T-helper 2 cell treated with Interferon-gamma antibody and Interleukin-4, amounts not matched to agents 5 μg/mL and 100 μg/mL, for 36 hours (primary cell): ENCODE measurements at regions not wholly inside any gene's neighbourhood (a gene's known extent, or its start where the extent isn't known, plus 50 kb on each side); places are given as distances from the start of the nearest gene placed in this dataset.

ENCODE experiments used
- DNase-seq: peaks from one replicate; pipeline ENCODE4 v3.0.0; 2021; ENCODE audit warnings: low spot score
- H3K27ac Mint-ChIP-seq: one replicate; pipeline ENCODE4 v1.8.0; 2021; ENCODE audit warnings: mild to moderate bottlenecking, mixed read lengths
- H3K27me3 Mint-ChIP-seq: one replicate; pipeline ENCODE4 v1.8.0; 2021; ENCODE audit warnings: low read depth, mixed read lengths
- H3K36me3 Mint-ChIP-seq: one replicate; pipeline ENCODE4 v1.8.0; 2021; ENCODE audit warnings: low read depth, mixed read lengths
- H3K4me1 Mint-ChIP-seq: one replicate; pipeline ENCODE4 v1.8.0; 2021; ENCODE audit warnings: low read depth, mixed read lengths
- H3K4me3 Mint-ChIP-seq: one replicate; pipeline ENCODE4 v1.8.0; 2022; ENCODE audit warnings: mild to moderate bottlenecking, moderate library complexity, mixed read lengths
- H3K9me3 Mint-ChIP-seq: one replicate; pipeline ENCODE4 v1.8.0; 2021; ENCODE audit warnings: mixed read lengths

GRCh38 chr13:104314321-104314720 is 1248.1 kb upstream of the SLC10A2 start:
- no peak for DNase-seq
- H3K9me3 Mint-ChIP-seq, result no peaks in the 10 kb centered on the region
- H3K4me3 Mint-ChIP-seq, result no peak overlapping the region
- no peaks in the 10 kb centered on the region for H3K27me3 Mint-ChIP-seq
- no peaks in the 10 kb centered on the region for H3K36me3 Mint-ChIP-seq
- H3K4me1 Mint-ChIP-seq, result no peaks in the 10 kb centered on the region
- no peak overlapping the region for H3K27ac Mint-ChIP-seq

- Mint-ChIP-seq H3K27me3 (no peaks in the 10 kb centered on the region), H3K4me1 (no peaks in the 10 kb centered on the region), H3K27ac (no peak overlapping the region), H3K36me3 (no peaks in the 10 kb centered on the region), H3K4me3 (no peak overlapping the region), H3K9me3 (peaks cover 6% of the 10 kb centered on the region)
- no peak for DNase-seq
Observed at GRCh38 chr13:104310861-104311260, 1244.6 kb upstream of the SLC10A2 start.

GRCh38 chr13:104309431-104309830 is 1243.2 kb upstream of the SLC10A2 start:
- no peak for DNase-seq
- Mint-ChIP-seq H3K9me3 (peaks cover 11% of the 10 kb centered on the region), H3K27ac (no peak overlapping the region), H3K4me1 (no peaks in the 10 kb centered on the region), H3K27me3 (no peaks in the 10 kb centered on the region), H3K4me3 (no peak overlapping the region), H3K36me3 (no peaks in the 10 kb centered on the region)

- H3K4me3 Mint-ChIP-seq, result no peak overlapping the region
- no peak overlapping the region for H3K27ac Mint-ChIP-seq
- H3K27me3 Mint-ChIP-seq, result no peaks in the 10 kb centered on the region
- H3K9me3 Mint-ChIP-seq, result peaks cover 14% of the 10 kb centered on the region
- H3K4me1 Mint-ChIP-seq, result no peaks in the 10 kb centered on the region
- no peak for DNase-seq
- no peaks in the 10 kb centered on the region for H3K36me3 Mint-ChIP-seq
Observed at GRCh38 chr13:104301171-104301975, 1235.2 kb upstream of the SLC10A2 start.

- Mint-ChIP-seq H3K36me3 (no peaks in the 10 kb centered on the region), H3K27me3 (no peaks in the 10 kb centered on the region), H3K4me1 (no peaks in the 10 kb centered on the region), H3K4me3 (no peak overlapping the region), H3K9me3 (peaks cover 16% of the 10 kb centered on the region), H3K27ac (no peak overlapping the region)
- DNase-seq, result no peak
Observed at GRCh38 chr13:104297075-104297474, 1230.9 kb upstream of the SLC10A2 start.

- DNase-seq, result no peak
- Mint-ChIP-seq H3K36me3 (no peaks in the 10 kb centered on the region), H3K27ac (no peak overlapping the region), H3K4me1 (no peaks in the 10 kb centered on the region), H3K9me3 (peaks cover 16% of the 10 kb centered on the region), H3K4me3 (no peak overlapping the region), H3K27me3 (no peaks in the 10 kb centered on the region)
Observed at GRCh38 chr13:104296286-104296685, 1230.1 kb upstream of the SLC10A2 start.

- Mint-ChIP-seq H3K9me3 (peaks cover 16% of the 10 kb centered on the region), H3K36me3 (no peaks in the 10 kb centered on the region), H3K27me3 (no peaks in the 10 kb centered on the region), H3K4me1 (no peaks in the 10 kb centered on the region), H3K4me3 (no peak overlapping the region), H3K27ac (no peak overlapping the region)
- DNase-seq, result no peak
Observed at GRCh38 chr13:104295537-104295936, 1229.3 kb upstream of the SLC10A2 start.

GRCh38 chr13:104289400-104289799 is 1223.2 kb upstream of the SLC10A2 start:
- Mint-ChIP-seq H3K27me3 (no peaks in the 10 kb centered on the region), H3K36me3 (no peaks in the 10 kb centered on the region)

GRCh38 chr13:104288496-104288895 is 1222.3 kb upstream of the SLC10A2 start:
- Mint-ChIP-seq H3K9me3 (peaks cover 9% of the 10 kb centered on the region), H3K27ac (no peak overlapping the region), H3K4me3 (no peak overlapping the region), H3K36me3 (no peaks in the 10 kb centered on the region), H3K27me3 (no peaks in the 10 kb centered on the region), H3K4me1 (no peaks in the 10 kb centered on the region)
- DNase-seq, result no peak

More at GRCh38 chr13:104289400-104289799, 1223.2 kb upstream of the SLC10A2 start:
- Mint-ChIP-seq H3K4me1 (no peaks in the 10 kb centered on the region), H3K9me3 (peaks cover 13% of the 10 kb centered on the region), H3K27ac (no peak overlapping the region), H3K4me3 (no peak overlapping the region)
- DNase-seq, result no peak

GRCh38 chr13:104286566-104287290 is 1220.5 kb upstream of the SLC10A2 start:
- H3K36me3 Mint-ChIP-seq, result no peaks in the 10 kb centered on the region
- H3K27me3 Mint-ChIP-seq, result no peaks in the 10 kb centered on the region
- no peak for DNase-seq
- no peaks in the 10 kb centered on the region for H3K4me1 Mint-ChIP-seq
- H3K27ac Mint-ChIP-seq, result no peak overlapping the region
- H3K4me3 Mint-ChIP-seq, result no peak overlapping the region
- peaks cover 4% of the 10 kb centered on the region for H3K9me3 Mint-ChIP-seq

GRCh38 chr13:104281910-104282309 is 1215.7 kb upstream of the SLC10A2 start:
- H3K9me3 Mint-ChIP-seq, result peaks cover 13% of the 10 kb centered on the region
- H3K27ac Mint-ChIP-seq, result no peak overlapping the region
- no peaks in the 10 kb centered on the region for H3K36me3 Mint-ChIP-seq
- no peak overlapping the region for H3K4me3 Mint-ChIP-seq
- DNase-seq, result no peak
- H3K4me1 Mint-ChIP-seq, result no peaks in the 10 kb centered on the region
- no peaks in the 10 kb centered on the region for H3K27me3 Mint-ChIP-seq

- Mint-ChIP-seq H3K4me3 (no peak overlapping the region), H3K27me3 (no peaks in the 10 kb centered on the region), H3K27ac (no peak overlapping the region), H3K36me3 (no peaks in the 10 kb centered on the region), H3K9me3 (peaks cover 6% of the 10 kb centered on the region), H3K4me1 (no peaks in the 10 kb centered on the region)
- no peak for DNase-seq
Observed at GRCh38 chr13:104270731-104271130, 1204.5 kb upstream of the SLC10A2 start.

- no peak for DNase-seq
- Mint-ChIP-seq H3K4me3 (no peak overlapping the region), H3K27ac (no peak overlapping the region), H3K9me3 (peaks cover 6% of the 10 kb centered on the region), H3K36me3 (no peaks in the 10 kb centered on the region), H3K27me3 (no peaks in the 10 kb centered on the region), H3K4me1 (no peaks in the 10 kb centered on the region)
Observed at GRCh38 chr13:104267206-104267811, 1201.1 kb upstream of the SLC10A2 start.

- Mint-ChIP-seq H3K27me3 (no peaks in the 10 kb centered on the region), H3K27ac (no peak overlapping the region), H3K4me3 (no peak overlapping the region), H3K9me3 (peaks cover 8% of the 10 kb centered on the region), H3K4me1 (no peaks in the 10 kb centered on the region), H3K36me3 (no peaks in the 10 kb centered on the region)
- no peak for DNase-seq
Observed at GRCh38 chr13:104256701-104257100, 1190.5 kb upstream of the SLC10A2 start.
